ENCODE measurements at regions not wholly inside any gene's neighbourhood (a gene's known extent, or its start where the extent isn't known, plus 50 kb on each side); places are given as distances from the start of the nearest gene placed in this dataset.
"Not testable (repeated sequence)": the region's sequence is repeated elsewhere in the genome, so short reads cannot be mapped to it uniquely, and the experiment has no call there.

DNA sequence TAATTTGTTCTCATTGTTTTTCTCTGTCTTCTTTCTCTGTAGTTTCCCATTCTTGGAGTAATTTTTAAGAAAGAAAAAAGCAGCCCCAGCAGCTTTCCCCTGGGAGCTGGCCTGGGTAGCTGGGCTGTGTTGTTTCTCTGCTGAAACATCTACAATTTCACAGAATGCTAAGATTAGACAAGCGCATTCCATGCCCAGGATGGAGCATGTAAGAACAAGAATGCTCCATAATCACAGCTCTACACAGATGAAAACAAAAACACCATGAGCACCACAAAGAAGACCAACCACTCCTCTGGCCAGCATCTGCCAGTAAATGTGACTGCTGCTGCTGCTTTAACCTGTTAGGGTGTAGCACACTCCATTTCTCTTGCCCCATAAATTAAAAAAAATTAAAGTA lies 239.2 kb upstream of the SLITRK1 start:
- DNase-seq (ENCODE audit: low read depth), result peak; percentile 2
- H3K4me3 ChIP-seq (ENCODE audit: low read length), result no peak overlapping the region
- TF ChIP-seq, protein P1, sequence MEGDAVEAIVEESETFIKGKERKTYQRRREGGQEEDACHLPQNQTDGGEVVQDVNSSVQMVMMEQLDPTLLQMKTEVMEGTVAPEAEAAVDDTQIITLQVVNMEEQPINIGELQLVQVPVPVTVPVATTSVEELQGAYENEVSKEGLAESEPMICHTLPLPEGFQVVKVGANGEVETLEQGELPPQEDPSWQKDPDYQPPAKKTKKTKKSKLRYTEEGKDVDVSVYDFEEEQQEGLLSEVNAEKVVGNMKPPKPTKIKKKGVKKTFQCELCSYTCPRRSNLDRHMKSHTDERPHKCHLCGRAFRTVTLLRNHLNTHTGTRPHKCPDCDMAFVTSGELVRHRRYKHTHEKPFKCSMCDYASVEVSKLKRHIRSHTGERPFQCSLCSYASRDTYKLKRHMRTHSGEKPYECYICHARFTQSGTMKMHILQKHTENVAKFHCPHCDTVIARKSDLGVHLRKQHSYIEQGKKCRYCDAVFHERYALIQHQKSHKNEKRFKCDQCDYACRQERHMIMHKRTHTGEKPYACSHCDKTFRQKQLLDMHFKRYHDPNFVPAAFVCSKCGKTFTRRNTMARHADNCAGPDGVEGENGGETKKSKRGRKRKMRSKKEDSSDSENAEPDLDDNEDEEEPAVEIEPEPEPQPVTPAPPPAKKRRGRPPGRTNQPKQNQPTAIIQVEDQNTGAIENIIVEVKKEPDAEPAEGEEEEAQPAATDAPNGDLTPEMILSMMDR (conservative IDR thresholded peaks at IDR 0.05; ENCODE audit: low read depth, low read length), result no peak

DNA sequence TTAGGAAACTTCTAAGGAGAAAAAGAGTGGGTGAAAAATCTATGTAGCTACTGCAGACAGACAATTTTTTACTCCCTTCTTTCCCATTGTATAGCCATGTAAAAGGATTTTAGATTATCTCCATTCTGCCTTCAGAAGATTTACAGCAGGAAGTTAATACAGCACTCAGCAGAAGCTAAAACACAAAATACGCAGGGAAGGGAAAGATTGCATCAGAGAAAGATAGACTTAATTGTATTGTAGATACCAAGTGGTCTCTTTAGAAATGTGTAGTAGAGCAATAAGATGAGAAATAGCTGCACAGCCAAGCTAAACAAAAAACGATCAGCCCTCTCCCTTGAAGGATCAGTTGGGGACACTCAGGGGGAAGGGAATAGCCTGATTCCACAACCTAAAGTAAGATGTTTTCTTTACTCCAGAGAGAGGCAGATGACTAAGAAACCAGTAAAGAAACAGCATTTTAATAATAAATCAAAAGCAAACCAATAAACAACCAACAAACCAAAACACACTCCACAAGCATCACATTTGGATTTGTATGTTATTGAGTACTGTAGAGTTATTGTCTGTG lies 236.7 kb upstream of the SLITRK1 start:
- DNase-seq (ENCODE audit: low read depth), result no peak
- TF ChIP-seq, protein P1 (conservative IDR thresholded peaks at IDR 0.05; ENCODE audit: low read depth, low read length), result no peak
- H3K4me3 ChIP-seq (ENCODE audit: low read length), result no peak overlapping the region

DNA sequence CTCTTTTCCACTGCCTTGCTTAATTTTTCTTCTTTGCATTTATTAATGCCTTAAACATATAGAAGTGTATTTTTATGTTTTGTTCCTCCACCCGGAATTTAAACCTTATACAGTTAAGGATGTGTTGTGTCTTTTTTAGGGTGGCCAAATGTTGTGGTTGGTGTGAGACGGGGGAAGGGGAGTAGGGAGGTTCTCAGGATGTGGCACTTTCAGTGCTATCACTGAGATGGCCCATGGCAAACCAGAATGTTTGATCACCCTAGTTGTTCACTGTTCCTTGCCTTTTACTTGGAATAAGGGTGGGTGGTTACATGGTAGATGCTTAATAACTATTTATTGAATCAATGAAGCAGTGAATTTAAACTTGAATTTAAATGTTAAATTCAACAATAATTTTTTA lies 216.0 kb upstream of the SLITRK1 start:
- TF ChIP-seq, protein P1 (conservative IDR thresholded peaks at IDR 0.05; ENCODE audit: low read depth, low read length), result no peak
- no peak for DNase-seq (ENCODE audit: low read depth)
- H3K4me3 ChIP-seq (ENCODE audit: low read length), result no peak overlapping the region

DNA sequence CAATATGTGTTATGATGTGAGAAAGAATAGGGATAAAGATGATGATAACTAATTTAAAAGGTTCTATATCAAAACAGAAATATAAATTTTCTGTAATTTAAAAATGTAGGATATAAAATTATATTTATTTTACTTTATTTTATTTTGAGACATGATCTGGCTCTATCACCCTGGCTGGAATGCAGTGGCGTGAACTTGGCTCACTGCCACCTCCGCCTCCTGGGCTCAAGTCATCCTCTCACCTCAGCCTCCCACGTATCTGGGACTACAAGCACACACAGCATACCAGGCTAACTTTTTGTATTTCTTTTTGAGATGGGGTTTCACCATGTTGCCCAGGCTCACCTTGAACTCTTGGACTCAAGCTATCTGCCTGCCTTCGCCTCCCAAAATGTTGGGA lies 214.9 kb upstream of the SLITRK1 start:
- DNase-seq (ENCODE audit: low read depth), result no peak
- no peak overlapping the region for H3K4me3 ChIP-seq (ENCODE audit: low read length)
- TF ChIP-seq, protein P1 (conservative IDR thresholded peaks at IDR 0.05; ENCODE audit: low read depth, low read length), result no peak

DNA sequence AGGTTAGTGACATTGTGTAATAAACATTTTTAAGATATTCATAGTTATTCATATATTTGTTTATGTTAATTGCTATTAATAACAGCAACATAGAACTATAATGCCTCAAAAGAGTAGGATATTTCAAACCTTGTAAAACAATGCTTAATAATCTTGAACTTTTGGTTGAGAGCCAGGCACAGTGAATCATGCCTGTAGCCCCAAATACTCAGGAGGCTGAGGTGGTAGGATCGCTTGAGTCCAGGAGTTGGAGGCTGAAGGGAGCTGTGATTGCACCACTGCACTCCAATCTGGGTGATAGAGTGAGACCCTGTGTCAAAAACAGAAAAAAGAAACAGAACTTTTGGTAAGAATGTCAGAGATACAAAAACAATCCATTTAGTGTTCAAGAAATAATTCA lies 213.9 kb upstream of the SLITRK1 start:
- DNase-seq (ENCODE audit: low read depth), result peak; percentile 21
- TF ChIP-seq, protein P1 (conservative IDR thresholded peaks at IDR 0.05; ENCODE audit: low read depth, low read length), result no peak

DNA sequence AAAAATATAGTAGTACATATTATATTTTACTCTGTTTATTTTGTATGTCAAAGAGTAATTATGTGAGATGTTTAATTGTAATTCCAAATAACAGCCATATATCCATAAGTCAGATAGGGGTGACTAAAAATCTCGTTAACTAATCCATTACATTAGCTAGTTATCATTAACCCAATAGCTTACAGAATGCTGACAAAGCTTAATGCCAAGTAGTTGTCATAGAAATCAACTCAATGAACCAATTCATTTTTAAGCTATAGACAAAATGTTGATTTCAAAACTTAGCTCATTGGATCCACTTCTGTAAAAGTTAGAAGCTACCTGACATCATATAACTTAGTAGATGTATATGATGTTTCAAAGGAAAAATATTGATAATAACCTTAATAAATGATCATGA lies 206.7 kb upstream of the SLITRK1 start:
- TF ChIP-seq, protein P1 (conservative IDR thresholded peaks at IDR 0.05; ENCODE audit: low read depth, low read length), result no peak
- no peak overlapping the region for H3K4me3 ChIP-seq (ENCODE audit: low read length)
- no peak for DNase-seq (ENCODE audit: low read depth)

More for the DNA sequence above, 213.9 kb upstream of the SLITRK1 start:
- no peak overlapping the region for H3K4me3 ChIP-seq (ENCODE audit: low read length)

DNA sequence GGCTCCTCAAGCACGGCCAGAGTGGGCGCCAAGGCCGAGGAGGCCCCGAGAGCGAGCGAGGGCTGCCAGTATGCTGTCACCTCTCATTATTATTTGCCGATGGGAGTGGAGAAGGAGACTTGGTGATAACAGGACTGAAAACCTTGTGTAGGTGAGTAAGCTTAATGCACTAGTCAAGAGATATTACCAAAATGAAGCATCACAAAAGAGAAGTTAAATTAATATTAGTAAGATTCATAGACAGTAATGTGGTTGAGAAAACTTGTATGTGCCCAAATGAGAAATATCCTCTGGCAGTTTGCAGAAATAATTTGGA lies 204.5 kb upstream of the SLITRK1 start:
- TF ChIP-seq, protein P1 (conservative IDR thresholded peaks at IDR 0.05; ENCODE audit: low read depth, low read length), result no peak
- no peak overlapping the region for H3K4me3 ChIP-seq (ENCODE audit: low read length)
- DNase-seq (ENCODE audit: low read depth), result no peak

DNA sequence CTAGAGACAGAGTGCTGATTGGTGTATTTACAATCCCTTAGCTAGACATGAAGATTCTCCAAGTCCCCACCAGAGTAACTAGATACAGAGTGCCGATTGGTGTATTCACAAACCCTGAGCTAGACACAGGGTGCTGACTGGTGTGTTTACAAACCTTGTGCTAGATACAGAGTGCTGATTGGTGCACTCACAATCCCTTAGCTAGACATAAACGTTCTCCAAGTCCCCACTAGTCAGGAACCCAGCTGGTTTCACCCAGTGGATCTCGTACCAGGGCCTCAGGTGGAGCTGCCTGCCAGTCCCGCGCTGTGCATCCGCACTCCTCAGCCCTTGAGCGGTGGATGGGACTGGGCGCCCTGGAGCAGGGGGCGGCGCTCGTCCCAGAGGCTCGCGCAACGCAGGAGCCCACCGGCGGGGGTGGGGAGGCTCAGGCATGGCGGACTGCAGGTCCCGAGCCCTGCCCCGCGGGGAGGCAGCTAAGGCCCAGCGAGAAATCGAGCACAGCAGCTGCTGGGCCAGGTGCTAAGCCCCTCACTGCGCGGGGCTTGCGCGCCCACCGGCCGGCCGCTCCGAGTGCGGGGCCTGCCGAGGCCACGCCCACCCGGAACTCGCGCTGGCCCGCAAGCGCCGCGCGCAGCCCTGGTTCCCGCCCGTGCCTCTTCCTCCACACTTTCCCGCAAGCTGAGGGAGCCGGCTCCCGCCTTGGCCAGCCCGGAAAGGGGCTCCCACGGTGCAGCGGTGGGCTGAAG lies 204.0 kb upstream of the SLITRK1 start:
- not testable (repeated sequence) for H3K4me3 ChIP-seq (ENCODE audit: low read length); DNase-seq (ENCODE audit: low read depth)

Data from retinal pigment epithelial cell (primary cell).